ENCODE measurements at regions not wholly inside any gene's neighbourhood (a gene's known extent, or its start where the extent isn't known, plus 50 kb on each side); places are given as distances from the start of the nearest gene placed in this dataset.
A peak's percentile ranks its signal among the peaks of the same experiment; 100 is the strongest.
"Not testable (repeated sequence)": the region's sequence is repeated elsewhere in the genome, so short reads cannot be mapped to it uniquely, and the experiment has no call there.

DNA sequence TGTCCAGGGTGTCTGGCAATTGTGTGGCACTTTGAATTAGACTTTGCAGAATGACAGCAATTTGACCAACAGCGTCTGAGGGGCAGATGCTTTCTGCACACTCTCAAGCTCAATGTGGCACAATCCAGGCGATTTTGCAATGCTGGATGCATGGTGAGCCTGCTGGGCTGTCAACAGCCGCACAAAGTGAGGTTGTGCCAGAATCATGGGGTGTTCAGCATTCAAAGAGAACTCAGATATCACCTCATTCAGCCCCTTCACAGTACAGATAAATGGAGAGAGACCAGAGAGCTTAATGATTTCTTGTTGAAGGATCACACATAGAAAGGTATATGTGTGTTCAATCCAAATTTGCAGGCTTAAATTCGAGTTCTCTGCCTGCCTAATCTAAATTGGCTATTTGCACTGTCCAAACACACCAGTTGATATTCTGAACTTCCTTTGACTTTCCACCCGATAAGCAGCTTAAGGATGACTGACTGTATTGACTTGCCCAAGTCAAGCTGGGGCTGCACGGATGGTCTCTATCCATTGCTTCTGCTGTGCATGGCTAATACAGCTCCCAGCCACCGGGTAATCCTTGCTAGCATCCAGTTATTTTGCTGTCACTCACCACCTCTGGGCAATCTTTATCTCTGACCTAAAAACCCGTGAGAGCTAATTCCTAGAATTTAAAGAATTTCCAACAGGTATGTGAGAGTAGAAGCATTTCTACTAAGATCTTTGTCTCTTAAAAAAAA lies 157.9 kb upstream of the TAS2R1 start:
- no peak for DNase-seq (ENCODE audit: low spot score)

DNA sequence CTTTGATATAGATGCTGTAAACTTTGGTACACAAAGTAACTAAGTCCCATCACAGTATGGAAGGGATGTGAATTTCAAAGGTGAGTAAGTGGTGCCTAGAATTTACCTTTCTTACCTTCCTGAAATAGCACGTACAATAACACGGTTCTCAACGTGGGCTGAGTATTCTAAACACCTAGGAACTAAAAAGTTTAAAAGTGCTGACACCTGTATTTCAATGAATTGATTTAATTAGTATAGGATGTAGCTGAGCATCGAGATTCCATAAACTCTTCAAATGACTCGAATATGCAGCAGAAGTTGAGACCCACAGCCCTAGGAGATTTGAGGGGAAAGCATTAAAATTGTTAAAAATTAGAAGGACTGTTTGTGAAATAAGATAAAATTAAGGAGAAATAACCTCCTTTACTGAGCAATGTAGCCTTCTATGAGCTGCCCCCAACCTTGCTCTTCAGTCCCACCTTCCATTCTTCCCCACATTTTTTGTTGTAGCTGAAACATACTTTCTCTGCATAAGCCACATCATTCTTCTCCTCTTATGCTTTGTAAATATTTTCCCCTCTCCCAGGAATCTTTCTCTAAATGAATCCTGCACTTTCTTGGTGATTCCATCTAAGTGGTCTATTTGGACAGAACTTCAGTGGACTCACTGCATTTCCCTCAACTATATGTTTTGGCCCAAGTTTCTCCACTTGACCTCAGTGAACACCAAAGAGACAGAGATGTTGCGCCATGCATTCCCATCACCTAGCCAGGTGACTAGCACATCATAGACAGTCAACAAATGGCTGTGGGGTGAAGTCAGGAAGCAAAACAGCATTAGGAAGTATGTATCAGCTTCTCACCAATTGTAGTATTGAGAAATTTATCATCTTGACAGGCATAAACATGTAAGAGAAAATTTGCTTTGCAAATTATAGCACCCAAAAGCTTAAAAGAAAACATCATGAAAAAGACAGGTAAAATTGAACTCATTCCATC lies 156.5 kb upstream of the TAS2R1 start:
- no peak for DNase-seq (ENCODE audit: low spot score)

DNA sequence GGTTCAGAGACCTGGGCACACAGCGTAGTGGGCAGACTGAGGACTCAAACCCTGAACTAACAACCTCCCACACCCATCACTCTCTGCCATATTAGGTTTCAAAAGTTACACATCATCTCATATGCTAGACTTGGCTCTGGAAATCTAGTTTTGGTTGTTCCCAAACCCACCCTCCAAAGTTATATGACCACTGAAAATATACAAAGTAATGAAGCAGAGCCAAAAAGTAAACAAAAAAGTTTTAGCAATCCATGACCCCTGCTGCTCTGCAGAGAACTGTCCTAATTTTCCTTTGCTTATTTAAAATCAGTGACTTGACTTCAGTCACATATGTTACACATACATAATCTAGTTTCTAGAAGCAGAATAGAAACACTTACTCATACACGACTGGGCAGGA lies 155.6 kb upstream of the TAS2R1 start:
- DNase-seq (ENCODE audit: low spot score): no peak

DNA sequence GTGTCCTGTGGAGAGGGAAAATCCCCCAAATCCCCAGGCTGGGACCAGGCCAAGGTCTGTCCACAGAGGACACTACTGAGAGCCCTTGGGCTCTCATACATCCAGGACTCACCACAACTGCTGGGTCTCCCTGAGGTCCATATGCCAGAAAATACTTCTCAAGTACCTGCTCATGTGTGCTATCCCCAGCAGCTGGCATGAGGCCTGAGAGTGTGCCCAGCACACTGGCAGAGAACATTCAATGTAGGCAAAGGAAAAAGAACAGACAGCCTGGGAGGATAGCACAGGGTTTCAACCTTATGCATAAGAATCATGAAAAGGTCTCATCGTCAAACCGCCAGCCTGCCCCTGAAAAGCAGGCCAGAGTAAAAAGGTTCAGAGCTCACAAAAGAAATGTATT lies 154.1 kb upstream of the TAS2R1 start:
- DNase-seq (ENCODE audit: low spot score): no peak

DNA sequence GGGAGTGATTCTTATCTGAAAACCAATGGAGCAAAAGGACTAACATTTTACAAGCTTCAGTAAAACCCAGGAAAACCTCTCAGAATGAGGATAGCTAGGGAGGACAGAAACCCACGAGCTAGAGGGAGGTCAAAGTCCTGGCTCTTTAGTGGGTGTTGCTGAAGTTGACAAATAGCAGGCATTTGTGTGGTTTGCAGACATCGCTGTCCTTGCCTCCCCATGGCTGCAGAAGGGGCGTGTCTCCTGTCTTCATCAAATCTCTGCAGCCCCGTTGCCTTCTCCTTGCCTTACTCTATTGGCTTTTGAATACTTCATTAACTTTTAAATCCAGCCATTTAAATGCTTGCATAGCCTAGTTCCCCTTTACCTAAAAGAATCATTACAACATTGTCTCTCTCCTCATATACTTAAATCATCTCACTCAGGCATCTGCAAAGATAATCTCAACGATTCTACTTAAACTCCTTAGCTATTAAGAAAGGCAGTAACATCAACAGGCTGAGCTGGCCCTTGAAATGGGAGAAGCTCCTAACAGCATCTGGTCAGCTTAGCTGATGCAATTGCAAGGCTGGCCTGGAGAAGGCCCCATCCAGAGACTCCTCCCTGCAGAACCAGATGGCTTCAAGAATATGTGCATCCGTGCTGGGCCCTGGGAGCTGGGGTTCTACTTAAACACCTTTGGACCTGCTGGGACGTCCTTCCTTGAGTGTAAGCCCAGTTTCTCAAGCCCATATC lies 152.8 kb upstream of the TAS2R1 start:
- DNase-seq (ENCODE audit: low spot score): peak; percentile 16

DNA sequence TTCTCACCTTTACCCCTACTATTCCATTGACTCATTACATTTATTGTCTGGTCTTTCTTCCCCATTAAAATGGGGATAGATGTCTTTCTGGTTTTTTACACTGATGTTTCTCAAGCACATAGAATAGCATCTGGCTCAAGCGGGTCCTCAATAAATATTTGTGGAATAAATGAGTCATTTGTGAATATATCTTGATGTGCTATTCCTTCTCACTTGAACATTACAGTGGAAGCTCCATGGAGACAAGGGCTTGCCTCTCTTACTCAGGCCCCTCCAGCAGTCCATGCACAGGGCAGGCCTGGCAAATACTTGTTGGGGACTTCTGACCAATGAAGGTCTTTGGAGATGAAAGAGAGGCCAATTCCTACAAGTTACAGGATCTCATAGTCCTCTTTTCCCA lies 151.7 kb upstream of the TAS2R1 start:
- no peak for DNase-seq (ENCODE audit: low spot score)

DNA sequence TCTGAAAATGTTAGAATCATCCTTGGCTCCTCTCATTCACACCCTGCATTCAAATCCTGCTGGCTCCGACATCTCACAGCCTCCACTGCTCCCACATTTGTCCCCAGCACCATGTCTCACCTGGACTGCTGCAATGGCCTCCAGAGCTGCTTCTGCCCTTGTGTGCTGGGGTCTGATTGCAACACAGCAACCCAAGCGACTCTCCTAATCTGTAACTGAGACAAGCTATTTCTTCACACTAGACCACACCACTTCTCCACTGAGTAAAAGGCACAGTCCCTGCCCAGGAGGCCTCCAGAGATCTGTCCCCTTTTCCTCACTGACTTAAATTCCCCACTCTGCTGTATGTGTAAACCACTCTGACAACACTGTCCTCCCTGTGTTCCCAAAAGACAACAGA lies 151.1 kb upstream of the TAS2R1 start:
- DNase-seq (ENCODE audit: low spot score): no peak

DNA sequence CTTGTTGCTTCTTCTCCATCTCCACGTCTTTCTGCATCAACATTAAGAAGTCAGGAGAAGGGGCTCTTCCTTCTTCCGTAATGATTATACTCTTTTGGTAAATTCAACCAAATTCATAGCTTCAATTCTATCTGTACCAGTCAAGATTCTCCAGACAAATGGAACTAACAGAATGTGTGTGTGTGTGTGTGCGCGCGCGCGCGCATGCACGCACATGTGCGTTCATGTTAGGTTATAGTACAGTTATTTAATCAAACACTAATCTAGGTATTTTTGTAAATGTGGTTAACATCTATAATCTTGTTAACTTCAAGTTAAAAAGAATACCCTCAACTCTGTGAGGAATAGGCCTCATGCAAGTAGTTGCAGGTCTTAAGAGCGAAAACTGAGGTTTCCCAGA lies 150.3 kb upstream of the TAS2R1 start:
- DNase-seq (ENCODE audit: low spot score): no peak

DNA sequence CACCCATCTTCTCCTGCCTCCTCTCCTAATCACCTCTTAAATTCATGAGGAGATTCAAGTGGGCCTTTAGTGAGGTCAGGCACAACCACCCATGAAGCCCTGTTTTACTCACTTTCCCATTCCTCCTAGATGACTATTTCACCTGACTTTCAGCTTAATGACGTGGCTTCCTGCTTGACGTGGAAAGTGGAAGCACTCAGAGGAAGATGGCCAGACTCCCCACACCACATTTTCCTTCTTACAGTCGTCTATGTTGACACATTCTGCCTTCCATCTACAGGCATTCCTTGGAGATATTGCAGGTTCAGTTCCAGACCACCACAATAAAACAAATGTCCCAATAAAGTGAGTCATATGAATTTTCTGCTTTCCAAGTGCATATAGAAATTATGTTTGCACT lies 146.4 kb upstream of the TAS2R1 start:
- no peak for DNase-seq (ENCODE audit: low spot score)

DNA sequence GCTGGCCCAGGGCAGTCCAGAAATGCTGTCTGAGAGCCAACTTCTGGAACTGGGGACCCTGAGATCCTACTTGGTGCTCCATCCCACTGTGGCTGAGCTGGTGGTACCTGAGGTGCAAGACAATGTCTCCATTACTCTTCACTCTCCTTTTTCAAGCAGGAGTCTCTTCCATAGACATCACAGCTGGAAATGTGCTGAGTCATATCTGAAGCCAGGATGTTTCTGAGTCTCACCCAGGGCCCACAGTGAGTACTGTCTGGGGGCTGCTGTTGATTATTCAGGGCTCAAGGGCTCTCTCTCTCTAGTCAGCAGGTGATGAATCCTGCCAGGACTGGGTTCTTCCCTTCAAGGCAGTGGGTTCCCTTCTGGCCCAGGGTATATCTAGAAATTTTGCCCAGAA lies 145.2 kb upstream of the TAS2R1 start:
- DNase-seq (ENCODE audit: low spot score): no peak

DNA sequence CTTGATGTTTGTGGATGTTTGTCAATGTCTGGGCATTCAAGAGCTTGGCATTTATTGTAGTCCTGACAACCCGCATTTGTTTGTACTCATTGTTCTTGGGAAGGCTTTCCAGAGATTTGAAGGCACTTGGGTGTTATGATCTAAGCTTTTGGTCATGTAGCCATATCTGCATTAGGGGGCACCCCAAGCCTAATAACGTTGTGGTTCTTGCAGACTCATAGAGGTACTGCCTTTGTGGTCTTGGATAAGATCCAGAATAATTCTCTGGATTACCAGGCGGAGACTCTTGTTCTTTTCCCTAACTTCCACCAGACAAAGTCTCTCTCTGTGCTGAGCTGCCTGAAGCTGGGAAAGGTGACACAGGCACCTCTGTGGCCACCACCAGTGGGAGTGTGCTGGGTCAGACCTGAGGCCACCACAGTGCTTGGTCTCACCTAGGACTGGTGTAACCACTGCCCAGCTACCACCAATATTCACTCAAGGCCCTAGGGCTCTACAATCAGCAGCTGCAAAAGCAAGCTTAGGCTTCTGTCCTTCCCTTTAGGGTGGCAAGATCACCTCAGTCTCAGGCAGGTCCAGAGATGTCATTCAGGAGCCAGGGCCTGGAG lies 144.4 kb upstream of the TAS2R1 start:
- peak; percentile 16 for DNase-seq (ENCODE audit: low spot score)

DNA sequence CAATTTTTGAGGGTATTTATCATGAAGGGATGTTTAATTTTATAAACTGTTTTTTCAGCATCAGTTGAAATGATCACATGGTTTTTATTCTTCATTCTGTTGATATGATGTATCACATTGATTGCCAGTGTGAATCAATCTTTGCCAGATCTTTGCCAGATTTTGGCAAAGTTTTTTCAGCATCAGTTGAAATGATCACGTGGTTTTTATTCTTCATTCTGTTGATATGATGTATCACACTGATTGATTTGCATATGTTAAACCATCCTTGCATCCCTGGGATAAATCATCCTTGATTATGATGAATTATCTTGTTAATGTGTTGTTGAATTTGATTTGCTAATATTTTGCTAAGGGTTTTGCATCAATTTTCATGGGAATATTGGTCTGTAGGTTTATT lies 140.9 kb upstream of the TAS2R1 start:
- no peak for DNase-seq (ENCODE audit: low spot score)

DNA sequence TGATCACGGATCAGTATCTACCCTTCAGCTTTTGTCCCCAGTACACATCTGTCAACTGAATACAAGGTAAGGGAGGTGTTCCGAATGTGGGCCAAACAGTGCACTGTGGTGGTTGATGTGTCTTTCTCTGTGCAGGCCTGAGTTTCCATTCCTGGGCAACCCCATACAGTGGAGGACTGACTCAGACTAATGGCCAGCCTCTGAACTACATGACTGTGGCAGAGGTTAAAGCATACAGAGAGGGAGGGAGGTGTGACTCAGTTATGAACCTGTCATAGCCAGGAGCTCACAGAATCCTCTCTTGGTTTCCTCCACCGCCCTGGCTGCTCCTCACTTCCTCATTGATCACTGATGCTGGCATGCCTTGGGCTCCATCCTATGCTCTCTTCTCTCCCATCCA lies 136.4 kb upstream of the TAS2R1 start:
- DNase-seq (ENCODE audit: low spot score): no peak

DNA sequence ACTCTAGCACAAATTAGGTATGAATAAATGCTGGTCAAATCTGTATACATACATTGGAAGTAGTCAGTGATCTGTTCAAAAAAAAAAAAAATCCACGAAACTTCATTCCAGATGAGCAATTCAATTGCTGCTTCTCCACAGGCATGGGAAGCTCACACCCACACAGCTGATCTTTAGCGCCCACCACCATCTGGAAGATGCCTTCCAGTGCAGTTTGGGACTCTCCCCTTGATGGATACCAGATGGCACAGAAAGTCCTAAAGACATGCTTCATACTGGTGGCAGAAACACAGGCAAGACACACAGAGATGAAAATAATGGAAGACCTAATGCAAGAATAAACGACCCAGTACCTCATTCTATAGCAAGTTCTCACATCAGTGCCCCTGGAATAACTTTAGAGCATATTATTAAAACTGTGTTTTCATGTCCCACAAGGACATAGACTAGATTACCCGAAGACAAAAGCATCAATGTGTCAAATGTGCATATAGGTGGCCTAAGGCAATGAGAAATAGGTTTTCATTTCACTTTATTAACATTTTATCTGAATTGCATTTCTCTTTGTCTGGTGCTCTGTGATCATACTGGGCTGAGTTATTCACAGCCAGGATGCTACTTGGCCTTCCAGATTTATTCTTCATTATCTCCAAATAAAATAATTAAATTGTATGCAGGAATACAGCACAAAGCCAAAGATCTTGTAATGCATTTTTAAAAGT lies 135.4 kb upstream of the TAS2R1 start:
- no peak for DNase-seq (ENCODE audit: low spot score)

DNA sequence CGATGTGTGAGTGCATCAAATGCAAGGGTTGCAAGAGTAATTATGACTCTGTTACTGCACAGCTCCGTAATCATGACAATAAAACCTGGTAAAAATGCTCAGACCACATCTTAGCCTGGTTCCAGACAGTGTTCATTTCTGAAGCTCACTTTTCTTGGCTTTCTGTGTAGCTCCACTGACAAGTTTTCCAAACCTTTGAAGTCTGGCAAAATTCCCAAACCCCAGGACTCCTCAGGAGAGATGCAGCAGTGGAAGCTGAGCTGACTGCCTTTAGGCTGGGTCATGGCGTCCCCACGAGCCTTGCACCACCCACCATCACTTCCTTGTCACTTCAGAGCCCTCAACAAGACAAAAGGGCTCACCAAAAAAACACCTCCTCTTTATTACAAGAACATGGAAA lies 131.6 kb upstream of the TAS2R1 start:
- no peak for DNase-seq (ENCODE audit: low spot score)

DNA sequence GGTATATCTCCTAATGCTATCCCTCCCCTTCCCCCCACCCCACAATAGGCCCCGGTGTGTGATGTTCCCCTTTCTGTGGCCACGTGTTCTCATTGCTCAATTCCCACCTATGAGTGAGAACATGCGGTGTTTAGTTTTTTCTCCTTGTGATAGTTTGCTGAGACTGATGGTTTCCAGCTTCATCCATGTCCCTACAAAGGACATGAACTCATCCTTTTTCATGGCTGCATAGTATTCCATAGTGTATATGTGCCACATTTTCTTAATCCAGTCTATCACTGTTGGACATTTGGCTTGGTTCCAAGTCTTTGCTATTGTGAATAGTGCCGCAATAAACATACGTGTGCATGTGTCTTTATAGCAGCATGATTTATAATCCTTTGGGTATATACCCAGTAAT lies 122.5 kb upstream of the TAS2R1 start:
- DNase-seq (ENCODE audit: low spot score): not testable (repeated sequence)

DNA sequence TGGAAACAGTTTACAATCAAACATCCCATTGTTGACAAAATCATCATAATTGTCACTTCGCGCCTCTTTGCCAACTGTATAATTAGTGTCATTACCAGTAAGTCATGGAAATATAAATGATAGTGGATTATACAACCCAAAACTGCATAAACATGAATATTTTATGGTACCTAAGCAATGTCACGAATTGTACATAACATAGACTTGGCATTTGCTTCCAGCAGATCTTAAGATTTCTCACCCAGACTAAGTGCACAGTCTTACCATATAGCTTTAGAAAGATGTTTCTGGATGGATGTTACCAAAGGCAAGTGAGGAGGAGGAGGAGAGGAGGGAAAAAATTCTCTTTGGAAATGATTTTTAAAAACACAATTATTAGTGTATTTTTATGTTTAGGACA lies 113.4 kb upstream of the TAS2R1 start:
- DNase-seq (ENCODE audit: low spot score): no peak

DNA sequence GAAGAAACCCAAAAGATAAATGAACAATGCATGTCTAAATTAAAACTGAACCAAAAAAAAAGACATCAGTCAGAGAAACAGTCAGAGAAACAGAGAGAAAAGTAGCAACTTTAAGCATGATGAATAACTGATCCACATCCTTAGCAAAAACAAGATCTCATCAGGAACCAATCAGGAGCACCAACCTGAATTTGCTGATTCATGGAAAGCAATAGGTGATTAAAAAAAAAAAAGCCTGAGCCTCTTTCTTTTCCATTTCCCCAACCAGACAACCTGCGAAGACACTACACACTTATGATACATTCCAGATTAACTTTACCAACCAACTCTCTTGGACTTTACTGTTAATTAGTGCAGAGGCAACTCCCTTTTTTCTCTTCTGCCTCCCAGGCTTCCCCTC lies 112.7 kb upstream of the TAS2R1 start:
- DNase-seq (ENCODE audit: low spot score): no peak

DNA sequence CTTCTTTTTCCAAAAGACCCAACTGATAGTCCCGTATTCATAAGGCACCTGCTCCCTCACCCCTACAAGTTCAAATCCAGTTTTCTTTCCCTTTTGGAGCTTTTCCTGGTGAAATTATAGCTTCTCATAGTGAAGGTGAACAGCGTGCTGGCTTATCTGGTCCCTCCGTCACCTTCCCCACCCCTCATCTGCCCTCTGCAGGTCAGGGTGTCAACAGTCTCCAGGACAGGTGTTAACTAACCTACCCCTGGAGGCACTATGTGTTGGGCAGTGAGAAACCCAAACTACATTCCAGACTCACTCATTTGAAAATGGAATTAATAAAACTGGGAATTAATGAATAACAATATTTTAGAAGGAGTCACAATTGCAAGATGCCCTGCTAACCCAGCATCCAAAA lies 109.0 kb upstream of the TAS2R1 start:
- DNase-seq (ENCODE audit: low spot score): no peak

DNA sequence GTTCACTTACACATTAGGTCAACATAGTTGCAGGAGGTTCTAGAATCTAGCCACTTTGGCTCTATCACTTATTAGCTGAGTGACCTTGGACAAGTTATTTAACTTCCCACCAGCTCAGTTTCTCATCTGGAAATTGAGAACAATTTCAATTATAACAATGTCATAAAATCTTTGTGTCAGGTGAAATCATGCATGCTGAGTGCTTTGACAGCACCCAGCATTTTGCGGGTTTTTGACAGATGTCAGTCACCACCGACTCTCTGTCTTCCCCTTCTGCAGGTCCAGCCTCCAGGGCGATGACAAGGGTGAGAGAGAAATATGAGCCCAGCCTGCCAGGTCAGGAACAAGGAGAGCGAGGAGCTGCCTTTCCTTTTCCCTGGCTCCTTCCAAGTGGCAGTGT lies 107.1 kb upstream of the TAS2R1 start:
- no peak for DNase-seq (ENCODE audit: low spot score)

DNA sequence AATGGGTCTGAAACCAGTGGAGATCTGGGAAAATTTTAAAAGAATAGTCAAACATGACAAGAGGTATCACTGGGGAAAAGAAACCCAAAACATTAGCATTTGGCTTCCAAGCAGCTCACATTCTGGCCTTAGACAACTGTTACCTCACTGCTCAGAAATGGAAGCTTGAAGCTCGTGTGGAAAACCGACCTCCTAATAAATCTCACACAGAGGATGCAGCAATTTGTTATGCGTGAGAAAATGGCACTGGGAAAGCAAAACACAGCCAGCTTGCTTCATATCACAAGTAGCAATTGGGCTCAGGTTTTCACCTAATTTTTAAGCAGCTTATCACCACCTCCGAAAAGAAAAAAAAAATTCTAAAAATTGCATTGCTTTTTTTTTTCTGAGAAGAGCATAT lies 103.3 kb upstream of the TAS2R1 start:
- no peak for DNase-seq (ENCODE audit: low spot score)

DNA sequence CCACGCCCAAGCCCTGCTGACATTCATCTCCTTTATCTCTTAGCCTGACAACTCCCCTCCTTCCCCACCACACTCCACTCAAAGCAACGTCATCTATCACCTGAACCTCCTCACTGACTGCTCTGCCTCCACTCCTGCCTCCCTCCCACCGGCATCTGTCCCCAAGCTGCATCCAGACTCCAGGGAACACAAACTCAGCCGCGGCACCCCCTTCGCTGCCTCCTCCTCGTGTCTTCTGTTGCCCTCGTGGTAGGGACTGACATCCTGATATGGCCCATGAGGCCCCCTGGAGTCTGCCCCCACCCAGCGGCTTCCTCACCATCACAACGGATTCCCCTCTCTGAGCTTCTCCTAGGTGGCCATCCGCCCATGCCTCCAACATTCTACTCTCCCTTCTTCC lies 101.0 kb upstream of the TAS2R1 start:
- no peak for DNase-seq (ENCODE audit: low spot score)
